Activated B cell treated with CpG ODN at 0.5 μM for 24 hours (primary cell): ENCODE measurements at regions not wholly inside any gene's neighbourhood (a gene's known extent, or its start where the extent isn't known, plus 50 kb on each side); places are given as distances from the start of the nearest gene placed in this dataset.

Source experiments
- ATAC-seq: fragments of 200-7000 bp; cut with Tn5 transposase; one replicate; pipeline ENCODE4 v1.10.0; 2021; ENCODE audit warnings: low read depth, mild to moderate bottlenecking, moderate library complexity
- CTCF ChIA-PET: fragments of 350-600 bp; sonication (Branson Sonifier 250); formaldehyde crosslinking; loops from one replicate; lab custom pipeline; 2021; ENCODE audit warnings: antibody characterized with exemption; lab: Charles Lee
- POLR2A ChIA-PET: fragments of 350-600 bp; sonication (Branson Sonifier 250); formaldehyde crosslinking; loops from one replicate; lab custom pipeline; 2021; ENCODE audit warnings: antibody characterized with exemption; lab: Charles Lee
- DNase-seq: peaks from one replicate; pipeline ENCODE4 v3.0.0; 2022
- H3K27ac Mint-ChIP-seq: one replicate; pipeline ENCODE4 v1.8.0; 2020; ENCODE audit warnings: mixed read lengths
- H3K27me3 Mint-ChIP-seq: one replicate; pipeline ENCODE4 v1.8.0; 2021; ENCODE audit warnings: mixed read lengths
- H3K36me3 Mint-ChIP-seq: one replicate; pipeline ENCODE4 v1.8.0; 2021; ENCODE audit warnings: low read depth, mixed read lengths
- H3K4me1 Mint-ChIP-seq: one replicate; pipeline ENCODE4 v1.8.0; 2021; ENCODE audit warnings: mixed read lengths
- H3K4me3 Mint-ChIP-seq: one replicate; pipeline ENCODE4 v1.8.0; 2020; ENCODE audit warnings: mild to moderate bottlenecking, mixed read lengths
- H3K9me3 Mint-ChIP-seq: one replicate; pipeline ENCODE4 v1.8.0; 2020; ENCODE audit warnings: mixed read lengths
- CTCF ChIP-seq: fragments of 200-600 bp; IDR thresholded peaks from one replicate; pipeline ENCODE4 v1.8.0; 2022; ENCODE audit warnings: antibody characterized with exemption, mild to moderate bottlenecking
- intact Hi-C: fragments of 100-400 bp; cut with micrococcal nuclease; formaldehyde crosslinking; loops from one replicate; pipeline ENCODE4 v1.15.1; 2024

GRCh38 chr3:182709306-182709705, 84.0 kb upstream of the ATP11B start:
- Mint-ChIP-seq H3K36me3 (no peaks in the 10 kb centered on the region), H3K4me3 (no peak overlapping the region), H3K4me1 (no peaks in the 10 kb centered on the region), H3K9me3 (no peaks in the 10 kb centered on the region), H3K27me3 (peaks cover 12% of the 10 kb centered on the region), H3K27ac (no peak overlapping the region)
- DNase-seq, result no peak
- no peak for TF ChIP-seq CTCF
- intact Hi-C loops, result no loop called here
- ChIA-PET CTCF (interaction anchor here (1.3 kb wide), 1 partner anchor 128 kb away, joined by 3 read pairs; no protein-coding TSS in a partner anchor), POLR2A (no interaction called here)
- no peak for ATAC-seq

- ATAC-seq (peak; percentile 58), DNase-seq (no peak)
- H3K9me3 Mint-ChIP-seq, result no peaks in the 10 kb centered on the region
- H3K36me3 Mint-ChIP-seq, result no peaks in the 10 kb centered on the region
- intact Hi-C loops, result loop anchor here (10.0 kb wide), 4 partner anchors 194 to 414 kb away; partner anchors contain the start of gene MCCC1
- H3K4me1 Mint-ChIP-seq, result no peaks in the 10 kb centered on the region
- H3K27ac Mint-ChIP-seq, result no peak overlapping the region
- POLR2A ChIA-PET, result no interaction called here
- H3K27me3 Mint-ChIP-seq, result peaks cover 6% of the 10 kb centered on the region
- peak; percentile 19 for TF ChIP-seq CTCF
- CTCF ChIA-PET, result interaction anchor here (0.6 to 1.3 kb wide), 5 partner anchors 12 to 1736 kb away, joined by 3 read pairs; no protein-coding TSS in a partner anchor
- H3K4me3 Mint-ChIP-seq, result no peak overlapping the region
Measured at GRCh38 chr3:182710557-182711157, 82.6 kb upstream of the ATP11B start.

- ATAC-seq (no peak), DNase-seq (no peak)
- intact Hi-C loops, result loop anchor here (10.0 kb wide), 4 partner anchors 194 to 414 kb away; partner anchors contain the start of gene MCCC1
- no peak for TF ChIP-seq CTCF
- Mint-ChIP-seq H3K27ac (no peak overlapping the region), H3K27me3 (peaks cover 6% of the 10 kb centered on the region), H3K9me3 (no peaks in the 10 kb centered on the region), H3K4me3 (no peak overlapping the region), H3K4me1 (no peaks in the 10 kb centered on the region), H3K36me3 (no peaks in the 10 kb centered on the region)
- POLR2A ChIA-PET, result no interaction called here
- CTCF ChIA-PET, result interaction anchor here (0.6 to 1.3 kb wide), 4 partner anchors 12 to 132 kb away, joined by 3 read pairs; no protein-coding TSS in a partner anchor
Measured at GRCh38 chr3:182711261-182711683, 82.0 kb upstream of the ATP11B start.

- Mint-ChIP-seq H3K9me3 (no peaks in the 10 kb centered on the region), H3K27ac (no peak overlapping the region), H3K4me1 (peaks cover 5% of the 10 kb centered on the region), H3K36me3 (no peaks in the 10 kb centered on the region), H3K4me3 (no peak overlapping the region), H3K27me3 (peaks cover 6% of the 10 kb centered on the region)
- POLR2A ChIA-PET, result no interaction called here
- ATAC-seq, result no peak
- intact Hi-C loops, result loop anchor here (10.0 kb wide), 4 partner anchors 193 to 413 kb away; partner anchors contain the start of gene MCCC1
- CTCF ChIA-PET, result interaction anchor here (1.3 to 4.1 kb wide), 2 partner anchors 13 to 131 kb away, joined by 3 to 20 read pairs; no protein-coding TSS in a partner anchor
- no peak for TF ChIP-seq CTCF
- no peak for DNase-seq
Measured at GRCh38 chr3:182711853-182712252, 81.5 kb upstream of the ATP11B start.

- ChIA-PET POLR2A (no interaction called here), CTCF (interaction anchor here (0.7 to 5.6 kb wide), 12 partner anchors 10 to 669 kb away, joined by 3 to 95 read pairs (median 4); partner anchors contain the start of gene ATP11B)
- H3K9me3 Mint-ChIP-seq, result no peaks in the 10 kb centered on the region
- ATAC-seq, result no peak
- H3K27me3 Mint-ChIP-seq, result peaks cover 5% of the 10 kb centered on the region
- H3K4me1 Mint-ChIP-seq, result peaks cover 5% of the 10 kb centered on the region
- no peak for TF ChIP-seq CTCF
- H3K27ac Mint-ChIP-seq, result no peak overlapping the region
- DNase-seq, result no peak
- no peak overlapping the region for H3K4me3 Mint-ChIP-seq
- no peaks in the 10 kb centered on the region for H3K36me3 Mint-ChIP-seq
- intact Hi-C loops, result loop anchor here (10.0 kb wide), 4 partner anchors 192 to 412 kb away; partner anchors contain the start of gene MCCC1
Measured at GRCh38 chr3:182713111-182713510, 80.2 kb upstream of the ATP11B start.
